IMR-90 (cell line): ENCODE measurements at regions not wholly inside any gene's neighbourhood (a gene's known extent, or its start where the extent isn't known, plus 50 kb on each side); places are given as distances from the start of the nearest gene placed in this dataset.

Source experiments
- ATAC-seq: fragments of 200-7000 bp; cut with Tn5 transposase; 2 replicates; pipeline ENCODE4 v1.9.1; 2020; ENCODE audit warnings: low read depth, mild to moderate bottlenecking, moderate library complexity
- BruUV-seq: library from RNA; stranded (reverse); fragments of 400-500 nt; replicated peaks from 2 replicates; lab custom pipeline; 2021; lab: Mats Ljungman, UMichigan
- CTCF ChIA-PET: fragments of 300-600 bp; formaldehyde crosslinking; extraction: SDS; loops from one replicate; lab custom pipeline; 2021; ENCODE audit warnings: antibody characterized with exemption; lab: Yijun Ruan, JAX
- POLR2A ChIA-PET: fragments of 300-600 bp; sonication (Branson Sonifier 250); formaldehyde crosslinking; loops from one replicate; lab custom pipeline; 2022; ENCODE audit warnings: antibody characterized with exemption; ENCODE audit not compliant: unreplicated experiment; lab: Charles Lee
- DNase-seq: peaks from one replicate; pipeline ENCODE4 v3.0.0; 2013
- H2AFZ ChIP-seq: replicated peaks from 2 replicates; pipeline ENCODE3; 2013; ENCODE audit warnings: low read length, mild to moderate bottlenecking; ENCODE audit not compliant: poor library complexity
- H2AK5ac ChIP-seq: 2 replicates; pipeline ENCODE4 v1.6.1; 2013; ENCODE audit warnings: low read depth, low read length, inconsistent platforms
- H2AK9ac ChIP-seq: replicated peaks from 2 replicates; pipeline ENCODE3; 2013; ENCODE audit warnings: mild to moderate bottlenecking, low read depth, low read length, moderate library complexity; ENCODE audit not compliant: poor library complexity
- H2BK120ac ChIP-seq: 2 replicates; pipeline ENCODE4 v1.6.1; 2013; ENCODE audit warnings: low read depth, low read length, inconsistent platforms
- H2BK15ac ChIP-seq: 3 replicates; pipeline ENCODE4 v1.6.1; 2013; ENCODE audit warnings: low read depth, low read length, inconsistent platforms
- H2BK20ac ChIP-seq: 2 replicates; pipeline ENCODE4 v1.6.1; 2013; ENCODE audit warnings: low read depth, mild to moderate bottlenecking, inconsistent platforms, low read length, moderate library complexity
- H2BK5ac ChIP-seq: 2 replicates; pipeline ENCODE4 v1.6.1; 2013; ENCODE audit warnings: mild to moderate bottlenecking, low read depth, low read length, inconsistent platforms; ENCODE audit not compliant: poor library complexity, severe bottlenecking
- H3K14ac ChIP-seq: replicated peaks from 2 replicates; pipeline ENCODE4 v1.6.1; 2013; ENCODE audit warnings: low read depth, low read length, inconsistent platforms
- H3K18ac ChIP-seq: 2 replicates; pipeline ENCODE4 v1.6.1; 2013; ENCODE audit warnings: low read depth, low read length, control low read depth
- H3K23ac ChIP-seq: 2 replicates; pipeline ENCODE4 v1.6.1; 2013; ENCODE audit warnings: low read depth, low read length, inconsistent platforms
- H3K27ac ChIP-seq: 2 replicates; pipeline ENCODE4 v1.5.1; 2013; ENCODE audit warnings: mild to moderate bottlenecking, control low read depth, low read length; ENCODE audit not compliant: insufficient read depth
- H3K27me3 ChIP-seq: 2 replicates; pipeline ENCODE4 v1.6.1; 2013; ENCODE audit warnings: low read length; ENCODE audit not compliant: control insufficient read depth, insufficient read depth
- H3K36me3 ChIP-seq: 2 replicates; pipeline ENCODE4 v1.6.1; 2013; ENCODE audit warnings: low read length, mixed read lengths; ENCODE audit not compliant: control insufficient read depth, insufficient read depth
- H3K4ac ChIP-seq: 2 replicates; pipeline ENCODE4 v1.6.1; 2013; ENCODE audit warnings: low read depth, low read length, inconsistent platforms
- H3K4me1 ChIP-seq: 2 replicates; pipeline ENCODE4 v1.6.1; 2013; ENCODE audit warnings: low read length, mixed read lengths; ENCODE audit not compliant: control insufficient read depth, insufficient read depth
- H3K4me2 ChIP-seq: 2 replicates; pipeline ENCODE4 v1.6.1; 2013; ENCODE audit warnings: low read depth, mild to moderate bottlenecking, control low read depth, low read length, moderate library complexity
- H3K4me3 ChIP-seq: 2 replicates; pipeline ENCODE4 v1.5.1; 2013; ENCODE audit warnings: low read depth, mild to moderate bottlenecking, control low read depth, low read length, moderate library complexity; ENCODE audit not compliant: insufficient read depth
- H3K56ac ChIP-seq: 2 replicates; pipeline ENCODE4 v1.6.1; 2013; ENCODE audit warnings: low read length, inconsistent platforms; ENCODE audit not compliant: insufficient read depth; ENCODE audit errors: extremely low read depth
- H3K79me1 ChIP-seq, 2 experiments: 2 replicates each; pipeline ENCODE4 v1.6.1; 2013; ENCODE audit warnings: low read length in 2 of 2, inconsistent platforms in 1 of 2, low read depth in 1 of 2
- H3K9ac ChIP-seq: 2 replicates; pipeline ENCODE4 v1.6.1; 2013; ENCODE audit warnings: low read depth, low read length, control low read depth
- H3K9me1 ChIP-seq: 2 replicates; pipeline ENCODE4 v1.6.1; 2013; ENCODE audit warnings: low read length, inconsistent platforms; ENCODE audit not compliant: insufficient read depth
- H3K9me3 ChIP-seq: 2 replicates; pipeline ENCODE4 v1.6.1; 2013; ENCODE audit warnings: low read length; ENCODE audit not compliant: control insufficient read depth, insufficient read depth
- H4K20me1 ChIP-seq: 2 replicates; pipeline ENCODE4 v1.6.1; 2013; ENCODE audit warnings: low read length, inconsistent platforms; ENCODE audit not compliant: insufficient read depth
- H4K5ac ChIP-seq: 2 replicates; pipeline ENCODE4 v1.6.1; 2013; ENCODE audit warnings: mild to moderate bottlenecking, low read depth, low read length, control low read depth
- H4K8ac ChIP-seq, 2 experiments: 2 replicates each; pipeline ENCODE4 v1.6.1; 2013; ENCODE audit warnings: low read depth in 2 of 2, low read length in 2 of 2, control low read depth in 1 of 2, inconsistent platforms in 1 of 2
- H4K91ac ChIP-seq: 2 replicates; pipeline ENCODE4 v1.6.1; 2013; ENCODE audit warnings: low read depth, low read length, inconsistent platforms; ENCODE audit not compliant: insufficient read depth
- BHLHE40 ChIP-seq: fragments of 150-350 bp; IDR thresholded peaks from 2 replicates; pipeline ENCODE4 v1.6.1; 2016; ENCODE audit warnings: mild to moderate bottlenecking, low read depth, low read length
- CEBPB ChIP-seq: IDR thresholded peaks from 2 replicates; pipeline ENCODE4 v1.6.1; 2012; ENCODE audit warnings: low read depth, low read length, improper control_type of control experiment
- CHD1 ChIP-seq: IDR thresholded peaks from 2 replicates; pipeline ENCODE4 v1.6.1; 2012; ENCODE audit warnings: low read depth, low read length, improper control_type of control experiment
- CTCF ChIP-seq: conservative IDR thresholded peaks from 2 replicates; pipeline ENCODE4 v1.5.1; 2012; ENCODE audit warnings: mild to moderate bottlenecking, low read depth, low read length, improper control_type of control experiment
- FOS ChIP-seq: fragments of 150-350 bp; IDR thresholded peaks from 2 replicates; pipeline ENCODE4 v1.6.1; 2016; ENCODE audit warnings: low read depth, low read length
- MAFK ChIP-seq: IDR thresholded peaks from 2 replicates; pipeline ENCODE4 v1.6.1; 2012; ENCODE audit warnings: low read depth, low read length, improper control_type of control experiment
- MAZ ChIP-seq: IDR thresholded peaks from 2 replicates; pipeline ENCODE4 v1.6.1; 2012; ENCODE audit warnings: low read depth, mild to moderate bottlenecking, low read length, improper control_type of control experiment, moderate library complexity, borderline replicate concordance
- MXI1 ChIP-seq: IDR thresholded peaks from 2 replicates; pipeline ENCODE4 v1.6.1; 2012; ENCODE audit warnings: low read depth, mild to moderate bottlenecking, low read length, moderate library complexity, borderline replicate concordance
- NFE2L2 ChIP-seq: fragments of 150-350 bp; IDR thresholded peaks from 2 replicates; pipeline ENCODE4 v1.6.1; 2016; ENCODE audit warnings: low read depth, mild to moderate bottlenecking, low read length
- POLR2A ChIP-seq: IDR thresholded peaks from 2 replicates; pipeline ENCODE4 v1.6.1; 2012; ENCODE audit warnings: mild to moderate bottlenecking, low read depth, low read length
- RAD21 ChIP-seq: IDR thresholded peaks from 2 replicates; pipeline ENCODE4 v1.6.1; 2012; ENCODE audit warnings: low read length, improper control_type of control experiment
- RCOR1 ChIP-seq: IDR thresholded peaks from 2 replicates; pipeline ENCODE4 v1.6.1; 2012; ENCODE audit warnings: mild to moderate bottlenecking, low read length, improper control_type of control experiment; ENCODE audit not compliant: insufficient replicate concordance
- RFX5 ChIP-seq: IDR thresholded peaks from 2 replicates; pipeline ENCODE4 v1.8.0; 2012; ENCODE audit warnings: low read depth, mild to moderate bottlenecking, low read length, moderate library complexity
- SMC3 ChIP-seq: fragments of 150-350 bp; IDR thresholded peaks from 2 replicates; pipeline ENCODE4 v1.6.1; 2016; ENCODE audit warnings: low read depth, mild to moderate bottlenecking, antibody characterized with exemption, low read length, moderate library complexity
- WGBS, 2 experiments: methylation state at CpG; one replicate each; pipeline versions ENCODE4 v1.1.5 to v1.1.7; 2013; ENCODE audit warnings: missing lambda C conversion rate in 2 of 2; ENCODE audit not compliant: insufficient read length in 1 of 2; ENCODE audit errors: extremely low coverage in 2 of 2; 5-methylcytosine and 5-hydroxymethylcytosine counted together
- dilution Hi-C: fragments of 300-500 bp; cut with HindIII; formaldehyde crosslinking; loops from one replicate; pipeline ENCODE4 v1.14.3; 2018; ENCODE audit warnings: low sequenced_read_pairs; ENCODE audit not compliant: unreplicated experiment
- in situ Hi-C: fragments of 300-500 bp; cut with MboI; formaldehyde crosslinking; loops from 3 replicates; pipeline ENCODE4 v1.14.3; 2019; ENCODE audit warnings: low sequenced_read_pairs, inconsistent platforms, mixed read lengths
- intact Hi-C: fragments of 100-400 bp; cut with micrococcal nuclease; formaldehyde crosslinking; loops from 2 replicates; pipeline ENCODE4 v1.10.0; 2022
- TF ChIP-seq, protein P1 (sequence below): fragments of 150-350 bp; IDR thresholded peaks from 2 replicates; pipeline ENCODE4 v1.6.1; 2016; ENCODE audit warnings: low read depth, mild to moderate bottlenecking, low read length, moderate library complexity, borderline replicate concordance
- TF ChIP-seq, protein P2 (sequence below): fragments of 150-350 bp; IDR thresholded peaks from 2 replicates; pipeline ENCODE4 v1.6.1; 2017; ENCODE audit warnings: mild to moderate bottlenecking, antibody characterized with exemption, low read length, low read depth

DNA sequence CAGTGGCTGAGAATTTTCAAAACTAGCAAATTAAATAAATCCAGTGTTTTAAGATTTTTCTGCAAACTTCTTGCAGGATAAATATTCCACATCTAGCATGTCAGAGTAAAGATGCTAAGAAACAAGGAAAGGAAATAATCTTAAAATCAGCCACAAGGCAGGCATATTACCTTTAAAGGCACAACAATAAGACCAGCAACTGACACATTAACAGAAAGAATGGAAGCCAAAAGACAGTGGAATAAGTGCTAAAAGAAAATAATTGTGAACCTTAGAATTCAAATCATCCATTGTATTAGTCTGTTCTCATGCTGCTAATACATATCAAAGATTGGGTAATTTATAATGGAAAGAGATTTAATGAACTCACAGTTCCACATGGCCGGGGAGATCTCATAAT, 132.4 kb downstream of the FAR1 start:
- no peak overlapping the region for H3K23ac ChIP-seq
- H3K18ac ChIP-seq = no peak overlapping the region
- no peak overlapping the region for H3K9ac ChIP-seq
- H2AK9ac ChIP-seq = no peak overlapping the region
- no peaks in the 10 kb centered on the region for H3K27me3 ChIP-seq
- no peak overlapping the region for H4K5ac ChIP-seq
- H3K4me1 ChIP-seq = no peaks in the 10 kb centered on the region
- H3K79me1 ChIP-seq = no peaks in the 10 kb centered on the region
- no peaks in the 10 kb centered on the region for H4K20me1 ChIP-seq
- H3K9me1 ChIP-seq = no peaks in the 10 kb centered on the region
- BruUV-seq = no TSS peak
- H3K36me3 ChIP-seq = no peaks in the 10 kb centered on the region
- no peak overlapping the region for H2AFZ ChIP-seq
- no peak for TF ChIP-seq RAD21
- TF ChIP-seq CTCF = no peak
- TF ChIP-seq RFX5 = no peak
- TF ChIP-seq NFE2L2 = no peak
- no peak for TF ChIP-seq MAFK
- TF ChIP-seq, protein P1, sequence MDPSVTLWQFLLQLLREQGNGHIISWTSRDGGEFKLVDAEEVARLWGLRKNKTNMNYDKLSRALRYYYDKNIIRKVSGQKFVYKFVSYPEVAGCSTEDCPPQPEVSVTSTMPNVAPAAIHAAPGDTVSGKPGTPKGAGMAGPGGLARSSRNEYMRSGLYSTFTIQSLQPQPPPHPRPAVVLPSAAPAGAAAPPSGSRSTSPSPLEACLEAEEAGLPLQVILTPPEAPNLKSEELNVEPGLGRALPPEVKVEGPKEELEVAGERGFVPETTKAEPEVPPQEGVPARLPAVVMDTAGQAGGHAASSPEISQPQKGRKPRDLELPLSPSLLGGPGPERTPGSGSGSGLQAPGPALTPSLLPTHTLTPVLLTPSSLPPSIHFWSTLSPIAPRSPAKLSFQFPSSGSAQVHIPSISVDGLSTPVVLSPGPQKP = no peak
- TF ChIP-seq BHLHE40 = no peak
- TF ChIP-seq MXI1 = no peak
- TF ChIP-seq, protein P2, sequence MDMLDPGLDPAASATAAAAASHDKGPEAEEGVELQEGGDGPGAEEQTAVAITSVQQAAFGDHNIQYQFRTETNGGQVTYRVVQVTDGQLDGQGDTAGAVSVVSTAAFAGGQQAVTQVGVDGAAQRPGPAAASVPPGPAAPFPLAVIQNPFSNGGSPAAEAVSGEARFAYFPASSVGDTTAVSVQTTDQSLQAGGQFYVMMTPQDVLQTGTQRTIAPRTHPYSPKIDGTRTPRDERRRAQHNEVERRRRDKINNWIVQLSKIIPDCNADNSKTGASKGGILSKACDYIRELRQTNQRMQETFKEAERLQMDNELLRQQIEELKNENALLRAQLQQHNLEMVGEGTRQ = no peak
- TF ChIP-seq SMC3 = no peak
- TF ChIP-seq MAZ = no peak
- no peak for TF ChIP-seq POLR2A
- no peak for TF ChIP-seq RCOR1
- no peak for TF ChIP-seq CHD1
- TF ChIP-seq CEBPB = no peak
- TF ChIP-seq FOS = no peak
- no peak overlapping the region for H4K8ac ChIP-seq
- no peak overlapping the region for H3K56ac ChIP-seq
- intact Hi-C loops = no loop called here
- CTCF ChIA-PET = no interaction called here
- no peak overlapping the region for H2BK20ac ChIP-seq
- no peak overlapping the region for H3K4me3 ChIP-seq
- H2BK15ac ChIP-seq = no peak overlapping the region
- ATAC-seq (no peak), DNase-seq (no peak)
- H3K14ac ChIP-seq = no peak overlapping the region
- no peak overlapping the region for H2AK5ac ChIP-seq
- no peak overlapping the region for H2BK120ac ChIP-seq
- dilution Hi-C loops = no loop called here
- no peak overlapping the region for H4K91ac ChIP-seq
- POLR2A ChIA-PET = no interaction called here
- H3K4me2 ChIP-seq = no peak overlapping the region
- in situ Hi-C loops = no loop called here
- no peaks in the 10 kb centered on the region for H3K9me3 ChIP-seq
- no peak overlapping the region for H3K27ac ChIP-seq
- whole genome bisulfite sequencing, 2 experiments = no CpG with 5 or more reads among the region's 1 CpG
- no peak overlapping the region for H3K4ac ChIP-seq
- H2BK5ac ChIP-seq = no peak overlapping the region
